Activated CD4-positive, alpha-beta T cell treated with anti-CD3 and anti-CD28 coated beads for 36 hours (primary cell): ENCODE measurements at regions not wholly inside any gene's neighbourhood (a gene's known extent, or its start where the extent isn't known, plus 50 kb on each side); places are given as distances from the start of the nearest gene placed in this dataset.

ENCODE experiments used
- ATAC-seq: fragments of 200-7000 bp; cut with Tn5 transposase; one replicate; pipeline ENCODE4 v1.10.0; 2021; ENCODE audit warnings: mild to moderate bottlenecking, moderate library complexity
- CTCF ChIA-PET: fragments of 350-600 bp; sonication (Branson Sonifier 250); formaldehyde crosslinking; loops from one replicate; lab custom pipeline; 2021; ENCODE audit warnings: antibody characterized with exemption; lab: Charles Lee
- POLR2A ChIA-PET: fragments of 350-600 bp; sonication (Branson Sonifier 250); formaldehyde crosslinking; loops from one replicate; lab custom pipeline; 2021; ENCODE audit warnings: antibody characterized with exemption, inconsistent platforms; lab: Charles Lee
- DNase-seq: peaks from one replicate; pipeline ENCODE4 v3.0.0-alpha.2; 2020
- H3K27ac Mint-ChIP-seq: one replicate; pipeline ENCODE4 v1.8.0; 2021; ENCODE audit warnings: mixed read lengths
- H3K27me3 Mint-ChIP-seq: one replicate; pipeline ENCODE4 v1.8.0; 2021; ENCODE audit warnings: mixed read lengths
- H3K36me3 Mint-ChIP-seq: one replicate; pipeline ENCODE4 v1.8.0; 2021; ENCODE audit warnings: low read depth, mixed read lengths
- H3K4me1 Mint-ChIP-seq: one replicate; pipeline ENCODE4 v1.8.0; 2021; ENCODE audit warnings: mixed read lengths
- H3K4me3 Mint-ChIP-seq: one replicate; pipeline ENCODE4 v1.8.0; 2021; ENCODE audit warnings: mild to moderate bottlenecking, moderate library complexity, mixed read lengths
- H3K9me3 Mint-ChIP-seq: one replicate; pipeline ENCODE4 v1.8.0; 2021; ENCODE audit warnings: low read depth, mixed read lengths
- intact Hi-C, 2 experiments: fragments of 100-400 bp; cut with DNase I in 1 of 2; cut with micrococcal nuclease in 1 of 2; formaldehyde crosslinking; loops; one replicate each; pipeline versions ENCODE4 v1.14.2 to v1.15.1; 2022 to 2024; cut with DNase I, micrococcal nuclease

DNA sequence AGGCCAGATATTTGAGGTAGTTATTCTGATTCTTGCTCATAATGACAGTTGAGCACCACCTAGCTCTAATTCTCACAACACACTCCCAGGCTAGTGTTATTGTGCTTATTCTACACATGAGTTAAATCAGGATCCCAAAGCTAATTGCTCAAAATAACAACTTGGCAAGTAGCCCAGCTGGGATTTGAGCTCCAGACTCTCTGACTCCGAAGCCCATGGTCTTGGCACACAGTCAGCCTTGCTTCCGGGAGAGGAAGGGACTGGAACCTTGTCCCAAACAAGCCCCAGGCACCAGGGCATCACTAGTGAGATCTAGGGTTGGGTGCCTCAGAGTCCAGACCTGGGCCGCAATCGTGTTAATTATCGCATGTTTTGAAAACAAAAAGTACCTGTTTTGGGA is 101.4 kb downstream of the GPAM start:
- DNase-seq: no peak
- Mint-ChIP-seq H3K9me3 (no peaks in the 10 kb centered on the region), H3K4me3 (no peak overlapping the region), H3K36me3 (no peaks in the 10 kb centered on the region), H3K27me3 (peaks cover 20% of the 10 kb centered on the region), H3K27ac (no peak overlapping the region), H3K4me1 (no peaks in the 10 kb centered on the region)
- intact Hi-C loops: no loop called here
- POLR2A ChIA-PET: no interaction called here
- CTCF ChIA-PET: interaction anchor here (0.7 kb wide), 1 partner anchor 170 kb away, joined by 3 read pairs; no protein-coding TSS in a partner anchor
- no peak for ATAC-seq

DNA sequence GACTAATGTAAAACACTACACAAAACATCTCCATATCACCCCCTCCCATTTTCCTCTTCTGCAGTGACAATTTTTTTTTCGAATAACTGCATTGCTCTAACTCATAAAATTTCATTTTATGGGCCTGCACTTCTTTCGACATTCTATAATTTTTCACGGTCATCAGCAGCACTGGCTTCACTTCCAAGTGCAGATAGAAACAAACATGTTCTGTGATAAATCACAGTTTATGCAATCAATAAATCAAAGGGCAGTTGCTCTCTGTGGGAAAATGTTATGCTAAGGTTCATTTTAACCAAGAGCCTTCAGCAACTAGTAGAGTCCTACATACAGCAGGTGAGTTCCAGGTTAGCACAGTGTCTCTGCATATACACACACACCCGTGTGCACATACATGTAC is 100.1 kb downstream of the GPAM start:
- ATAC-seq (no peak), DNase-seq (no peak)
- H3K36me3 Mint-ChIP-seq: no peaks in the 10 kb centered on the region
- H3K9me3 Mint-ChIP-seq: no peaks in the 10 kb centered on the region
- no peak overlapping the region for H3K27ac Mint-ChIP-seq
- H3K27me3 Mint-ChIP-seq: peaks cover 20% of the 10 kb centered on the region
- intact Hi-C loops: no loop called here
- ChIA-PET POLR2A (no interaction called here), CTCF (interaction anchor here (0.6 to 0.7 kb wide), 2 partner anchors 22 to 691 kb away, joined by 3 read pairs; no protein-coding TSS in a partner anchor)
- H3K4me1 Mint-ChIP-seq: no peaks in the 10 kb centered on the region
- no peak overlapping the region for H3K4me3 Mint-ChIP-seq

DNA sequence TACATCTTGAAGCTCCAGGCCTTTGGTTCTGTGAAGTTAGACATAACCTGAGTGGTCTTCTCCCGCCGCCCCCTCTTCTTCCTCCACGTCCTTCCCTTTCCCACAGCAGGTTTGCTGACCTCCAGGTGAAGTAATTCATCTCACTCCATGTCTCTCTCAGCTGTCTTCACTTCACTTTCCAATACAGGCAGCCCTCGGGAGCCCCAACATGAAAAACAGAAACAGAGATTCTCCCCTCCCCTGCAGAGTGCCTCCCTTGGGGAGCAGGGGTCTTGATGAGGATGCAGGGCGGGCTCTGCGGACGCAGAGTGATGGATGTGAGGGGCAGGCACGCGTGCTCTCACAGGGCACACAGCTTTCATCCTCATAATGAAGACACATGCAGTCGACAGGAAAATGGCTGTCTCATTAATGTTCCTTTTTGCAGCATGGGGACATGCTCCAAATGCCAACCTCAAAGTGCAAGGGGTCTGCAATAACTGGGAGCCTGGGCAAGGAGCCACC is 95.6 kb downstream of the GPAM start:
- no peak for DNase-seq
- H3K27ac Mint-ChIP-seq: no peak overlapping the region
- ChIA-PET CTCF (interaction anchor here (1.0 kb wide), 1 partner anchor 27 kb away, joined by 3 read pairs; no protein-coding TSS in a partner anchor), POLR2A (no interaction called here)
- intact Hi-C loops: no loop called here
- peaks cover 16% of the 10 kb centered on the region for H3K27me3 Mint-ChIP-seq
- H3K36me3 Mint-ChIP-seq: no peaks in the 10 kb centered on the region
- H3K9me3 Mint-ChIP-seq: no peaks in the 10 kb centered on the region
- ATAC-seq: no peak
- H3K4me1 Mint-ChIP-seq: no peaks in the 10 kb centered on the region
- H3K4me3 Mint-ChIP-seq: no peak overlapping the region

DNA sequence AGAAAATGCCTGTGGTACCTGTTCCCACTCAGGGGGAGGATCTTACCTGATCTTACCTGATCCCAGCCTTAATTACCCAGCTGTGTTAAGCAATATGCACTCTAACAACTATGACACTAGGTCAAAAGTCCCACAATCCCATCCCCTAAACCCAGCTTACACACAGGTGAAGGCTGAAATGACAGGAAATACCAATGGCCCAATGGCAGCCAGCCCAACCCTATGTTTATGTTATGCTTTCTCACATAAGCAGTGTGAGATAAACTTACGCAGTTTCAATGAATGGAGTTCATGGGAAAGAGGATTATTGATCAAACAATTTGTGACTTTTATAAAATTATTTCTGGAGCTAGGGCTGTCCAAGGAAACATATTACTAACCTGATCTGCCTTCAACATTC is 91.9 kb downstream of the GPAM start:
- Mint-ChIP-seq H3K9me3 (no peaks in the 10 kb centered on the region), H3K27ac (no peak overlapping the region), H3K36me3 (no peaks in the 10 kb centered on the region), H3K27me3 (peaks cover 4% of the 10 kb centered on the region), H3K4me3 (no peak overlapping the region), H3K4me1 (no peaks in the 10 kb centered on the region)
- DNase-seq (no peak), ATAC-seq (no peak)
- CTCF ChIA-PET: no interaction called here
- intact Hi-C loops: no loop called here
- POLR2A ChIA-PET: no interaction called here

DNA sequence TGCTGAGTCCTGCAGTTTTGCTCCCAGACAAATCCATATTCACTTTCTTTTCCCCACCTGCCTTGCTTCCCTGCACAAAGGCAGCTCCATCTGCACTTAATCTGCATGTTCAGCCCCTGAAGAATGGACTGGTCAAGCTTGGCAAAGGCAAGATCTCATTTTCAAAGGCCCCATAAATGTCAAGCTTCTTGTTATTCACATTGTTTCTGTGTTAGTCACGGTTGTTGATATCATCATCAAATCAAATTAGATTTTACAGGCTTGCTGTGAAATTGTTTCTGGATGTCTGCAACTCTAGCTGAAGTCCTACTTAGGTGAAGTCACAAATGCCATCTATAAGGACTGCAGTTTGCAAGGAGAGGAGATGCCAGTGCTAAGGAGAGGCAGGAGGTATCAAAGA is 91.0 kb downstream of the GPAM start:
- Mint-ChIP-seq H3K4me3 (no peak overlapping the region), H3K27me3 (no peaks in the 10 kb centered on the region), H3K36me3 (no peaks in the 10 kb centered on the region), H3K27ac (no peak overlapping the region), H3K4me1 (no peaks in the 10 kb centered on the region), H3K9me3 (no peaks in the 10 kb centered on the region)
- ChIA-PET POLR2A (no interaction called here), CTCF (interaction anchor here (0.6 kb wide), 1 partner anchor 26 kb away, joined by 3 read pairs; no protein-coding TSS in a partner anchor)
- ATAC-seq (no peak), DNase-seq (no peak)
- intact Hi-C loops: no loop called here

DNA sequence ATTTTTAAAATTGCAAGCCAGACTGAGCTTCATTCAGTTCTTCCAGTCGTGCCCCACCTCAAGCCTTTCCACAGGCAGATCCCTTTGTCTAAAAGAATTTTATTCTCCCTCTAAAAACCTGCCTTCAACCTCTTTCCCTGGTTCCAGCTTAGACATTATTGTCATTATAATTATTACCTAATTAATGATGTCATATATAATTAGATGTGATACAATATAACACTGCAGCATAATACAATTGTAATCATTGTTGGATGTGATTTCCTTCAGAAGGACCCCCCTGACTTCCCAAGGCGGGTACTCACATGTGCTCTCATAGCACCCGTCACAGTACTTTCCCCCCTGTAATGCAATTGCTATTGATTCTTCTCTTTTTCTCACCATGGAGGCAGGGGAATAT is 88.6 kb downstream of the GPAM start:
- DNase-seq (no peak), ATAC-seq (no peak)
- no peaks in the 10 kb centered on the region for H3K27me3 Mint-ChIP-seq
- H3K9me3 Mint-ChIP-seq: no peaks in the 10 kb centered on the region
- intact Hi-C loops: no loop called here
- ChIA-PET CTCF (interaction anchor here (1.2 kb wide), 1 partner anchor 42 kb away, joined by 4 read pairs; no protein-coding TSS in a partner anchor), POLR2A (no interaction called here)
- H3K36me3 Mint-ChIP-seq: no peaks in the 10 kb centered on the region
- H3K4me3 Mint-ChIP-seq: no peak overlapping the region
- H3K27ac Mint-ChIP-seq: no peak overlapping the region
- H3K4me1 Mint-ChIP-seq: no peaks in the 10 kb centered on the region

DNA sequence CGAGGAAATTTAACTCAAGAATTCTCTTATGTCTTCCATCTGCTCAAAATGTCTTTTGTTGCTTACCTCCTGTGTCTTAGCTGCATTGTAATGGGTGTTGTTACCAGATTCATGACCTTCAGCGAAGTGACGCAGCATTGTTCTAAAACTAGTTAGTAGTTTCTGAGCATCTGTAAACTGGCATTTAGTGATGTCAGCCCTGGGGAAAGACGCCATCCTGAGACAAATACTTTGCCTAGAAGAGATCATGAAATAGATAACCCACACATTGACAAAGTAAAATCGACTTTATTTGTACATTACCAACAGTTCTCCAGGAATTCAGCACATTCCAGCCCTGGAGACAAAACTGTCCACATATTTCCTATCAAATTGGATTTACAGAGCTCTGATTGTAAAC is 87.8 kb downstream of the GPAM start:
- ChIA-PET POLR2A (no interaction called here), CTCF (interaction anchor here (0.9 to 1.2 kb wide), 2 partner anchors 41 to 42 kb away, joined by 3 to 4 read pairs; no protein-coding TSS in a partner anchor)
- intact Hi-C loops: no loop called here
- H3K27ac Mint-ChIP-seq: no peak overlapping the region
- H3K4me3 Mint-ChIP-seq: no peak overlapping the region
- no peak for ATAC-seq
- H3K36me3 Mint-ChIP-seq: no peaks in the 10 kb centered on the region
- DNase-seq: no peak
- no peaks in the 10 kb centered on the region for H3K27me3 Mint-ChIP-seq
- no peaks in the 10 kb centered on the region for H3K9me3 Mint-ChIP-seq
- no peaks in the 10 kb centered on the region for H3K4me1 Mint-ChIP-seq

DNA sequence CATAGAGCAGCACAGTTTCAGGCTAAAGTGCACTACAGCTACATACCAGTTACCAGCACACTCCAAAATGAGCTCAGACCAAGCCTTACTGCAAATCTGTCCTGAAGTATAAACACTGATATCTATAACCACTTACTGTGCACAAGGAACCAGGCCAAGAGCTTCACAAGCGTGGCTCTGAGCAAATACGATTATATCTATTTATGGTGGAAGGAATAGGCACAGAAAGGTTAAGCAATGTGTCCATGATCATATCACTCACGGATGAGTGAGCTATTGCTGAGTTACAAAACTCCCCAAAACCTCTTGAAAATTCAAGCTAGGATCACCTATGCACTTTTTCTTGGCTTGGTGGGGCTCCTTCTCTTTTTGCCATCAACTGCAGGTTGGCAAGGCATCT is 84.9 kb downstream of the GPAM start:
- Mint-ChIP-seq H3K27me3 (peaks cover 10% of the 10 kb centered on the region), H3K36me3 (no peaks in the 10 kb centered on the region), H3K4me1 (no peaks in the 10 kb centered on the region), H3K27ac (no peak overlapping the region), H3K9me3 (no peaks in the 10 kb centered on the region), H3K4me3 (no peak overlapping the region)
- ATAC-seq (no peak), DNase-seq (no peak)
- CTCF ChIA-PET: interaction anchor here (0.8 kb wide), 1 partner anchor 17 kb away, joined by 3 read pairs; no protein-coding TSS in a partner anchor
- intact Hi-C loops: no loop called here
- POLR2A ChIA-PET: no interaction called here
